A549 (cell line): ENCODE measurements at regions not wholly inside any gene's neighbourhood (a gene's known extent, or its start where the extent isn't known, plus 50 kb on each side); places are given as distances from the start of the nearest gene placed in this dataset.

Experiments used
- ATAC-seq, 2 experiments: fragments of 200-7000 bp in 1 of 2; fragments of >200 bp in 1 of 2; cut with Nextera tagmentation in 1 of 2; cut with Tn5 transposase in 1 of 2; 3 replicates each; pipeline versions ENCODE4 v1.8.0 to v1.9.1; 2018 to 2020; ENCODE audit warnings: mild to moderate bottlenecking in 1 of 2, moderate library complexity in 1 of 2
- CTCF ChIA-PET: fragments of 300-600 bp; sonication (Branson Sonifier 250); formaldehyde crosslinking; extraction: SDS; loops from one replicate; lab custom pipeline; 2021; ENCODE audit warnings: antibody characterized with exemption, inconsistent platforms; lab: Yijun Ruan, JAX
- POLR2A ChIA-PET: fragments of 350-600 bp; formaldehyde crosslinking; extraction: SDS; loops from one replicate; lab custom pipeline; 2021; ENCODE audit warnings: antibody characterized with exemption, inconsistent platforms; lab: Yijun Ruan, JAX
- DNase-seq, 2 experiments: peaks; one replicate each; pipeline versions ENCODE4 v3.0.0 to v3.0.0-alpha.2; 2011 to 2016; ENCODE audit warnings: low read depth in 1 of 2, low spot score in 1 of 2
- FAIRE-seq: peaks from 2 replicates; lab custom pipeline; 2011; peaks lifted over from hg19 to GRCh38; lab: Jason Lieb, UNC
- H3K27ac ChIP-seq, 2 experiments: fragments of >200 bp; sonication (Bioruptor Twin); formaldehyde crosslinking; 3 replicates each; pipeline ENCODE4 v1.5.1; 2016 to 2017
- H3K4me1 ChIP-seq: fragments of >200 bp; sonication (Bioruptor Twin); formaldehyde crosslinking; 3 replicates; pipeline ENCODE4 v1.6.1; 2016
- H3K4me2 ChIP-seq: fragments of >200 bp; sonication (Bioruptor Twin); formaldehyde crosslinking; 3 replicates; pipeline ENCODE4 v1.6.1; 2016
- H3K4me3 ChIP-seq: fragments of >200 bp; sonication (Bioruptor Twin); formaldehyde crosslinking; 3 replicates; pipeline ENCODE4 v1.5.1; 2016
- H3K9me3 ChIP-seq: fragments of >200 bp; sonication (Bioruptor Twin); formaldehyde crosslinking; 3 replicates; pipeline ENCODE4 v1.6.1; 2016
- CHD2 ChIP-seq: fragments of 150-350 bp; IDR thresholded peaks from 2 replicates; pipeline ENCODE4 v1.6.1; 2014; ENCODE audit warnings: low read length; ENCODE audit not compliant: partially characterized antibody
- FOSB ChIP-seq: fragments of 250-450 bp; sonication (Bioruptor Pico); IDR thresholded peaks from 2 replicates; pipeline ENCODE4 v1.5.0; 2020; ENCODE audit warnings: mild to moderate bottlenecking, moderate library complexity
- HEYL ChIP-seq: fragments of 250-450 bp; sonication (Bioruptor Pico); IDR thresholded peaks from 2 replicates; pipeline ENCODE4 v1.8.0; 2021; ENCODE audit warnings: mild to moderate bottlenecking, moderate library complexity
- HOXB5 ChIP-seq: fragments of 250-450 bp; sonication (Bioruptor Pico); IDR thresholded peaks from 2 replicates; pipeline ENCODE4 v1.5.0; 2020; ENCODE audit warnings: mild to moderate bottlenecking, moderate library complexity
- MAX ChIP-seq: IDR thresholded peaks from 2 replicates; pipeline ENCODE4 v1.6.1; 2012
- MYC ChIP-seq: IDR thresholded peaks from 2 replicates; pipeline ENCODE4 v1.6.1; 2012; ENCODE audit warnings: mild to moderate bottlenecking, inconsistent platforms, low read length, improper control_type of control experiment, borderline replicate concordance
- NFE2L2 ChIP-seq: fragments of 150-350 bp; conservative IDR thresholded peaks from 2 replicates; pipeline ENCODE4 v1.6.1; 2014; ENCODE audit warnings: low read length
- PHF8 ChIP-seq: fragments of 200-600 bp; sonication (generic); IDR thresholded peaks from 2 replicates; pipeline ENCODE4 v1.6.1; 2016; ENCODE audit warnings: low read depth, mild to moderate bottlenecking, antibody characterized with exemption, moderate library complexity, borderline replicate concordance
- RAD21 ChIP-seq, 2 experiments: fragments of >200 bp in 1 of 2; sonication (Bioruptor Twin) in 1 of 2; formaldehyde crosslinking in 1 of 2; IDR thresholded peaks in 1 of 2; conservative IDR thresholded peaks in 1 of 2; 2 replicates in 1 of 2; 3 replicates in 1 of 2; pipeline ENCODE4 v1.6.1; 2012 to 2018; ENCODE audit warnings: inconsistent platforms in 1 of 2
- RARB ChIP-seq: fragments of 250-450 bp; sonication (Bioruptor Pico); IDR thresholded peaks from 2 replicates; pipeline ENCODE4 v1.8.0; 2021; ENCODE audit warnings: mild to moderate bottlenecking, moderate library complexity
- RFX5 ChIP-seq: fragments of 450-650 bp; IDR thresholded peaks from 2 replicates; pipeline ENCODE4 v1.7.1; 2014; ENCODE audit warnings: antibody characterized with exemption, mild to moderate bottlenecking, moderate library complexity
- SREBF2 ChIP-seq: fragments of 450-650 bp; IDR thresholded peaks from 2 replicates; pipeline ENCODE4 v1.6.1; 2014; ENCODE audit warnings: mild to moderate bottlenecking, moderate library complexity
- ZFP36 ChIP-seq: fragments of 450-650 bp; IDR thresholded peaks from 2 replicates; pipeline ENCODE4 v1.6.1; 2014; ENCODE audit warnings: borderline replicate concordance; ENCODE audit not compliant: partially characterized antibody
- WGBS: methylation state at CpG from one replicate; pipeline ENCODE4 v1.1.6; 2017; ENCODE audit errors: missing lambda C conversion rate; 5-methylcytosine and 5-hydroxymethylcytosine counted together
- TF ChIP-seq, protein P1 (sequence below): fragments of >200 bp; sonication (Bioruptor Twin); formaldehyde crosslinking; IDR thresholded peaks from 2 replicates; pipeline ENCODE4 v1.6.1; 2016
- TF ChIP-seq, protein P2 (sequence below): fragments of 200-600 bp; sonication (generic); IDR thresholded peaks from 2 replicates; pipeline ENCODE4 v1.6.1; 2016; ENCODE audit warnings: antibody characterized with exemption, mild to moderate bottlenecking, moderate library complexity

- TF ChIP-seq FOSB (CRISPR knock-in tag) (no peak), RFX5 (no peak)
- TF ChIP-seq, protein P1, sequence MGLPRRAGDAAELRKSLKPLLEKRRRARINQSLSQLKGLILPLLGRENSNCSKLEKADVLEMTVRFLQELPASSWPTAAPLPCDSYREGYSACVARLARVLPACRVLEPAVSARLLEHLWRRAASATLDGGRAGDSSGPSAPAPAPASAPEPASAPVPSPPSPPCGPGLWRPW, result no peak
- TF ChIP-seq, all 56 proteins: peak for 0
Measured at GRCh38 chr1:170303034-170303433, 157.3 kb downstream of the NTMT2 start (continued).

DNA sequence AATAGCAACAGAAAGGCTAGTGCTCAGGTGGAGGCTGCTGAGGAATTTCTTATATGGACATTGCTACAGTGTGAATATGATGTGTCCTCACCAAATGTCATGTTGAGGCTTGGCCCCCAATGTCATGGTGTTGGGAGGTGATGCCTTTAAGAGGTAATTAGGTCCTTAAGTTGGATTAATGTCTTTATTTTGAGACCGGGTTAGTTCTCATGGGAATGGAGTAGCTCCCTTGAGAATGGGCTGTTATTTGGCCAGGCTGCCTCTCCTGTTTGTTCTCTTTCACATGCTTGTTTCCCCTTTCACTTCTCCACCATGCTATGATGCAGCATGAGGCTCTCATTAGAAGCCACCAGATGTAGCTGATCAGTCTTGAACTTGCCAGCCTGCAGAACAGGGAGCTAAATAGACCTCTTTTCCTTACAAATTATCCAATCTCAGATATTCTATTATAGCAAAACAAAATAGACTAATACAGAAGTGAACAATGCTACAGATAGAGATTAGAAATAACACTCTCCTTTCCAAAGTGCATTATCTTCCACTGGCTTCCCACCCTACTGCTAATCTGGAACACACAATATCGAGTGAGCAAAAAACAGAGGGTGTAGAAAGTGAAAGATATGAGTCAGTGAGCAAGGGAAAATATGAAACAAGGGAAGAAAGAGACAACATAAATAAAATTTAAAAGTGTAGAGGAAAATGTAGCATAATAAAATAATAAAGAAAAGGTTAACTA is 160.2 kb downstream of the NTMT2 start:
- Histone ChIP-seq H3K27ac (no peak overlapping the region), H3K4me2 (no peak overlapping the region), H3K4me3 (no peak overlapping the region), H3K4me1 (no peaks in the 10 kb centered on the region), H3K9me3 (no peaks in the 10 kb centered on the region)
- ATAC-seq (no peak), DNase-seq (no peak), FAIRE-seq (no peak)
- CTCF ChIA-PET, result no interaction called here
- POLR2A ChIA-PET, result no interaction called here
- WGBS, result 1% methylated on average over 2 of the region's 2 CpGs
- TF ChIP-seq, protein P2, sequence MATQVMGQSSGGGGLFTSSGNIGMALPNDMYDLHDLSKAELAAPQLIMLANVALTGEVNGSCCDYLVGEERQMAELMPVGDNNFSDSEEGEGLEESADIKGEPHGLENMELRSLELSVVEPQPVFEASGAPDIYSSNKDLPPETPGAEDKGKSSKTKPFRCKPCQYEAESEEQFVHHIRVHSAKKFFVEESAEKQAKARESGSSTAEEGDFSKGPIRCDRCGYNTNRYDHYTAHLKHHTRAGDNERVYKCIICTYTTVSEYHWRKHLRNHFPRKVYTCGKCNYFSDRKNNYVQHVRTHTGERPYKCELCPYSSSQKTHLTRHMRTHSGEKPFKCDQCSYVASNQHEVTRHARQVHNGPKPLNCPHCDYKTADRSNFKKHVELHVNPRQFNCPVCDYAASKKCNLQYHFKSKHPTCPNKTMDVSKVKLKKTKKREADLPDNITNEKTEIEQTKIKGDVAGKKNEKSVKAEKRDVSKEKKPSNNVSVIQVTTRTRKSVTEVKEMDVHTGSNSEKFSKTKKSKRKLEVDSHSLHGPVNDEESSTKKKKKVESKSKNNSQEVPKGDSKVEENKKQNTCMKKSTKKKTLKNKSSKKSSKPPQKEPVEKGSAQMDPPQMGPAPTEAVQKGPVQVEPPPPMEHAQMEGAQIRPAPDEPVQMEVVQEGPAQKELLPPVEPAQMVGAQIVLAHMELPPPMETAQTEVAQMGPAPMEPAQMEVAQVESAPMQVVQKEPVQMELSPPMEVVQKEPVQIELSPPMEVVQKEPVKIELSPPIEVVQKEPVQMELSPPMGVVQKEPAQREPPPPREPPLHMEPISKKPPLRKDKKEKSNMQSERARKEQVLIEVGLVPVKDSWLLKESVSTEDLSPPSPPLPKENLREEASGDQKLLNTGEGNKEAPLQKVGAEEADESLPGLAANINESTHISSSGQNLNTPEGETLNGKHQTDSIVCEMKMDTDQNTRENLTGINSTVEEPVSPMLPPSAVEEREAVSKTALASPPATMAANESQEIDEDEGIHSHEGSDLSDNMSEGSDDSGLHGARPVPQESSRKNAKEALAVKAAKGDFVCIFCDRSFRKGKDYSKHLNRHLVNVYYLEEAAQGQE, result no peak
- TF ChIP-seq CHD2, result no peak
- TF ChIP-seq FOSB (CRISPR knock-in tag), result no peak
- no peak for TF ChIP-seq MAX
- TF ChIP-seq PHF8, result no peak
- no peak for TF ChIP-seq RARB (CRISPR knock-in tag)

- Histone ChIP-seq H3K4me1 (no peaks in the 10 kb centered on the region), H3K9me3 (no peaks in the 10 kb centered on the region), H3K4me2 (no peak overlapping the region), H3K27ac (no peak overlapping the region), H3K4me3 (no peak overlapping the region)
- DNase-seq, result no peak
- no peak for ATAC-seq
- no peak for TF ChIP-seq HEYL (CRISPR knock-in tag)
- ChIA-PET POLR2A (no interaction called here), CTCF (no interaction called here)
- FAIRE-seq, result no peak
Measured at GRCh38 chr1:170306513-170306910, 160.8 kb downstream of the NTMT2 start.

GRCh38 chr1:170306948-170307347 is 161.2 kb downstream of the NTMT2 start:
- no peak for DNase-seq
- 13% methylated on average over 2 of the region's 2 CpGs for WGBS
- H3K4me3 ChIP-seq, result no peak overlapping the region
- no peak for ATAC-seq
- no peak overlapping the region for H3K4me2 ChIP-seq
- ChIA-PET CTCF (no interaction called here), POLR2A (no interaction called here)
- H3K9me3 ChIP-seq, result no peaks in the 10 kb centered on the region
- TF ChIP-seq HOXB5 (CRISPR knock-in tag), result no peak
- TF ChIP-seq MYC, result no peak
- no peak for TF ChIP-seq NFE2L2
- TF ChIP-seq ZFP36, result no peak
- TF ChIP-seq RAD21 (conservative IDR thresholded peaks at IDR 0.05 in 1 of 2, IDR thresholded peaks at IDR 0.05 in 1 of 2), result no peak
- no peak for TF ChIP-seq SREBF2
- no peaks in the 10 kb centered on the region for H3K4me1 ChIP-seq
- H3K27ac ChIP-seq, result no peak overlapping the region
- FAIRE-seq, result no peak
